Erythroblast (primary cell): ENCODE measurements at regions not wholly inside any gene's neighbourhood (a gene's known extent, or its start where the extent isn't known, plus 50 kb on each side); places are given as distances from the start of the nearest gene placed in this dataset.
"Not testable (repeated sequence)": the region's sequence is repeated elsewhere in the genome, so short reads cannot be mapped to it uniquely, and the experiment has no call there.

Experiments
- GATA1 ChIP-seq: IDR thresholded peaks from 2 replicates; pipeline ENCODE4 v1.6.1; 2011; ENCODE audit warnings: low read depth, mild to moderate bottlenecking, control low read depth, low read length, moderate library complexity
- POLR2A ChIP-seq: IDR thresholded peaks from 2 replicates; pipeline ENCODE4 v1.6.1; 2011; ENCODE audit warnings: mild to moderate bottlenecking, low read length

GRCh38 chr4:69013933-69014332 is 62.3 kb upstream of the UGT2A3 start:
- not testable (repeated sequence) for TF ChIP-seq POLR2A, GATA1
